GM10248 (cell line): ENCODE measurements at regions not wholly inside any gene's neighbourhood (a gene's known extent, or its start where the extent isn't known, plus 50 kb on each side); places are given as distances from the start of the nearest gene placed in this dataset.

ENCODE experiments used
- CTCF ChIA-PET: fragments of 300-600 bp; sonication (Branson Sonifier 250); formaldehyde crosslinking; extraction: SDS; loops from one replicate; lab custom pipeline; 2021; ENCODE audit warnings: antibody characterized with exemption; lab: Yijun Ruan, JAX
- POLR2A ChIA-PET: fragments of 350-650 bp; sonication (Branson Sonifier 250); formaldehyde crosslinking; extraction: SDS; loops from one replicate; lab custom pipeline; 2020; ENCODE audit warnings: antibody characterized with exemption; lab: Yijun Ruan, JAX
- DNase-seq: peaks from one replicate; pipeline ENCODE4 v3.0.0; 2012; ENCODE audit errors: extremely low spot score
- CTCF ChIP-seq: IDR thresholded peaks from 2 replicates; pipeline ENCODE4 v1.5.1; 2012; ENCODE audit warnings: mild to moderate bottlenecking, low read depth; ENCODE audit errors: extremely low read depth, missing control alignments, control extremely low read depth

DNA sequence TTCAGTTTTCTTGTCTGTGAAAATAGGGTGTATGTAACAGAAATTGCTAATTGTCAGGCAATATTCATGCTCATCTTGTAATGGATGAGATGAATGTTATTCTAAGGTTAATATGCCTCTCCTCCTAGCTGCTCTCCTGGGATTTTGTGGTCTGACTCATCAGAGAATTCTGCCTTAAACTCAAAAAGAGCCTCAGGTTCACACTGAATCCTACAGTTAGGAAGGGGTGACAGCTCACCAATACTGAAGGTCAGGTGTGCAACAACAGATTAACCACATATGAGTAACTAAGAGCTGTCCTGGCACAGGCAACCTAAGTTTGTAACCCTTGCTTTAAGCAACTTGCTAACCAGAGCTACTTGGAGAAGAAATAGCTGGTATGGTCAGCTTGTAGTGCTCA is 197.7 kb downstream of the SPATA18 start:
- POLR2A ChIA-PET, result no interaction called here
- no peak for TF ChIP-seq CTCF
- DNase-seq, result no peak
- CTCF ChIA-PET, result interaction anchor here (1.1 kb wide), 1 partner anchor 9 kb away, joined by 3 read pairs; no protein-coding TSS in a partner anchor

GRCh38 chr4:52249581-52249980 is 198.5 kb downstream of the SPATA18 start:
- TF ChIP-seq CTCF, result no peak
- POLR2A ChIA-PET, result no interaction called here
- CTCF ChIA-PET, result no interaction called here
- DNase-seq, result no peak

DNA sequence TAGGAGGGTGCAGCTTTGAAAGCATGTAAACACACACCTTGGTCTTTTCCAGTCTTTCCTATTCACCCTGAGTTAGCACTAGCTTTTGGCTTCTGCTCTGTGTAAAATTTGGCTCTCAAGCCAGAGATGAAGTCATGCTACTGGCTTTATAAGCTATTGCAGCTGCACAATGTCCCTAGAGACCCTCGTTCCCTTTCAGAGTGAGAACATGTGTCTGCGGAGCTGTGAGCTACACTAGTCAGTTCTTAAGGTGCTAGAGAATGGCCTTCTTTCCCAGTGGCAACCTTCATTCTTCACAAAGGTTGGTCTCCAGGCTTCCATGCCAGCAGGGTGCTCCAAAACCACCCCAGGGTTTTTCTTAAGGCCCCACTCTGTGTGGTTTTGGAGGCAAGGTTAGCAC is 199.1 kb downstream of the SPATA18 start:
- CTCF ChIA-PET, result interaction anchor here (1.0 kb wide), 1 partner anchor 10 kb away, joined by 3 read pairs; no protein-coding TSS in a partner anchor
- POLR2A ChIA-PET, result no interaction called here
- no peak for DNase-seq
- TF ChIP-seq CTCF, result no peak

DNA sequence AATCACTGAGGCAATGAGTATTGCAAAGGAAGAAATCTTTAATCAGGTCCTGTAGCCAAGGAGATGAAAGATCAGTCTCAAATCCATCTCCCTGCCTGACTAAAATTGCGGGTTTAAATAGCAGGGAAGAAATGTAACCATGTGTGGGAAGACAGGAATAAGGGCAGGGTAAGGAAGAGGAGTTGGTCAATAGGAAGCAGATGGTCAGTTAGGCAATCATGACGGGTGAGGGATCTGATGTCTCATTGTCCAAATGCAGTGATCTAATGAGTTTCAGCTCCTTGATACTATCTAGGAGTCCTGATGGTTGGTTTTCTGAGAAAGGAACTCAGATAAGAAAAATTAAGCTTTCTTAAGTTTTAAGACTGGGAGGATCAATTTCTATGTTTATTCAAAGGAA is 200.8 kb downstream of the SPATA18 start:
- ChIA-PET POLR2A (no interaction called here), CTCF (interaction anchor here (1.0 kb wide), 1 partner anchor 8 kb away, joined by 3 read pairs; no protein-coding TSS in a partner anchor)
- TF ChIP-seq CTCF, result no peak
- DNase-seq, result no peak

DNA sequence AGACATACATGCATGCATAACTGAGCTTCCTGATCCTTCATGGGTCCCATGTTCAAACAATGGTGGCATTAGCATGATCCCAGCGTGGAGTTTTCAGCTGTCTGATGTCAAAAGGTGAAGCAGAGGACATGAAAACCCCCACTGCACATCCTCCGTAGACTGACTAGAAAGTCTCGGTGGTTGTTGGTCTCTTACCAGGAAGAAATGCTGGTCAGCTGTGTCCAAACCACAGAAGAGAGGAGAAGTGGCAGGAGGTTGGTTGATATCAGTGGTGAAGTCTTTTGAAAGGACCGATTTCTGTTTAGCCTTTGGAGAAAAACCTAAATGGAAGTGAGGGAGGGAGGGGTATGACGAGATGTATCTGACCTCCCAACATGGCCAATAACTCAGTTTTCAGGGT is 201.9 kb downstream of the SPATA18 start:
- POLR2A ChIA-PET, result no interaction called here
- CTCF ChIA-PET, result interaction anchor here (1.0 to 1.4 kb wide), 2 partner anchors 9 to 15 kb away, joined by 3 read pairs; no protein-coding TSS in a partner anchor
- no peak for DNase-seq

GRCh38 chr4:52256522-52256921 is 205.4 kb downstream of the SPATA18 start:
- no peak for DNase-seq
- POLR2A ChIA-PET, result no interaction called here
- TF ChIP-seq CTCF, result no peak
- CTCF ChIA-PET, result no interaction called here

More for the DNA sequence above, 201.9 kb downstream of the SPATA18 start:
- TF ChIP-seq CTCF, result no peak
